Left ventricle myocardium inferior (tissue), 1 donor: ENCODE measurements at regions not wholly inside any gene's neighbourhood (a gene's known extent, or its start where the extent isn't known, plus 50 kb on each side); places are given as distances from the start of the nearest gene placed in this dataset.
"Not testable (repeated sequence)": the region's sequence is repeated elsewhere in the genome, so short reads cannot be mapped to it uniquely, and the experiment has no call there.

Experiments used
- DNase-seq: peaks from one replicate; pipeline ENCODE4 v3.0.0-alpha.2; 2020
- H3K27ac ChIP-seq: fragments of 200-600 bp; replicated peaks from 2 replicates; pipeline ENCODE4 v1.8.0; 2021
- H3K27me3 ChIP-seq: fragments of 200-600 bp; 2 replicates; pipeline ENCODE4 v1.8.0; 2021; ENCODE audit warnings: low read depth
- H3K36me3 ChIP-seq: fragments of 200-600 bp; 2 replicates; pipeline ENCODE4 v1.8.0; 2021
- H3K4me1 ChIP-seq: fragments of 200-600 bp; 2 replicates; pipeline ENCODE4 v1.8.0; 2021
- H3K4me3 ChIP-seq: fragments of 200-600 bp; 2 replicates; pipeline ENCODE4 v1.8.0; 2021; ENCODE audit warnings: mild to moderate bottlenecking, moderate library complexity
- H3K9me3 ChIP-seq: fragments of 200-600 bp; replicated peaks from 2 replicates; pipeline ENCODE4 v1.8.0; 2021
- CTCF ChIP-seq: fragments of 200-600 bp; IDR thresholded peaks from 2 replicates; pipeline ENCODE4 v1.8.0; 2021; ENCODE audit warnings: antibody characterized with exemption, mild to moderate bottlenecking, borderline replicate concordance
- intact Hi-C: fragments of 100-400 bp; cut with micrococcal nuclease; formaldehyde crosslinking; loops from one replicate; pipeline ENCODE4 v1.11.0; 2022
- donor health status: DM: no; HTN: yes; CAD: no; lungs with severe emphysema.

GRCh38 chr1:70827030-70827429 is 220.6 kb downstream of the PTGER3 start:
- peaks cover 10% of the 10 kb centered on the region for H3K9me3 ChIP-seq
- H3K4me3 ChIP-seq: no peak overlapping the region
- peaks cover 6% of the 10 kb centered on the region for H3K4me1 ChIP-seq
- intact Hi-C loops: no loop called here
- no peak overlapping the region for H3K27ac ChIP-seq
- TF ChIP-seq CTCF: no peak
- no peaks in the 10 kb centered on the region for H3K27me3 ChIP-seq
- no peak for DNase-seq
- no peaks in the 10 kb centered on the region for H3K36me3 ChIP-seq

DNA sequence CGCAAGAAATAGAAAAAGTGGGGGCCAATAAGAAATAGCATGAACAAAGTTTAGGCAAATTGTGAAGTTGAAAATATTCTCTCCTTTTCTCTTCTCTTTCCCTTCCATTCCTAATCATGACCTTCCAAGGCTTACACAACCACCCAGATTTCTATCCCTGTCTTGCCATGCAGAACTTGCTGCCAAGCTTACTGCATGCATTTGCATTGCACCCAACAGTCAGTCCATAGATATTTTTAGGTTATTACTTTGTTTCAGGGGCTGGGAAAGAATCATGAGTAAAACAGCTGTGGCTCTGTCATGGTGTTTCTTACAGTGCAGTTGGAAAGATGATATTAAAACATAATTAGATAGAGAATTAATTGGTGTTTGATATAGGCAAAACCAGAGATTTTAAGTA is 219.4 kb downstream of the PTGER3 start:
- H3K36me3 ChIP-seq: no peaks in the 10 kb centered on the region
- H3K9me3 ChIP-seq: peaks cover 15% of the 10 kb centered on the region
- no peaks in the 10 kb centered on the region for H3K27me3 ChIP-seq
- intact Hi-C loops: no loop called here
- peaks cover 6% of the 10 kb centered on the region for H3K4me1 ChIP-seq
- no peak overlapping the region for H3K27ac ChIP-seq
- H3K4me3 ChIP-seq: no peak overlapping the region
- no peak for DNase-seq
- no peak for TF ChIP-seq CTCF

- H3K27me3 ChIP-seq, H3K4me1 ChIP-seq, DNase-seq, H3K36me3 ChIP-seq, H3K27ac ChIP-seq, H3K4me3 ChIP-seq, intact Hi-C loops: not testable (repeated sequence)
- H3K9me3 ChIP-seq: peaks cover 15% of the 10 kb centered on the region
These were observed 213.3 kb downstream of the PTGER3 start for GRCh38 chr1:70834365-70834764.

DNA sequence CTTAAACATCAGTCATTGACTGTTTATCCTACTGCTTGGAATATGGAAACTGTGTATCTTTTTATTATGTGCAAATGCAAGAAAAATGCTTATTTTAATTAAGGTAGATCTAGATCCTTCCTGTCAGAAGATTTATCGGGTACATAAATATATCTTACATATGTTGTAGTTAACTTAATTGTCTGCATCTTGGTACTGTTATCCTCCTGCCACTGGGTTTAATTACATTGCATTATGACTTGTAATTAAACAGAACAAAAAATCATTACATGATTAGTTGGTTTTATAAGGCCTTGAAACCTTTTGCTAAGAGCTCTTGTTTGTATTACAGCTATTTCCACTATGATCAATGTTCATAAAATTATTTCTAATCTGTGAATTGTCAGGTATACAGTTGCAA is 211.2 kb downstream of the PTGER3 start:
- DNase-seq: no peak
- H3K4me3 ChIP-seq: no peak overlapping the region
- peaks cover 11% of the 10 kb centered on the region for H3K9me3 ChIP-seq
- TF ChIP-seq CTCF: no peak
- H3K27ac ChIP-seq: no peak overlapping the region
- H3K27me3 ChIP-seq: no peaks in the 10 kb centered on the region
- H3K36me3 ChIP-seq: no peaks in the 10 kb centered on the region
- intact Hi-C loops: no loop called here
- H3K4me1 ChIP-seq: no peaks in the 10 kb centered on the region

- intact Hi-C loops: no loop called here
These were observed 207.2 kb downstream of the PTGER3 start for GRCh38 chr1:70840260-70840953.

DNA sequence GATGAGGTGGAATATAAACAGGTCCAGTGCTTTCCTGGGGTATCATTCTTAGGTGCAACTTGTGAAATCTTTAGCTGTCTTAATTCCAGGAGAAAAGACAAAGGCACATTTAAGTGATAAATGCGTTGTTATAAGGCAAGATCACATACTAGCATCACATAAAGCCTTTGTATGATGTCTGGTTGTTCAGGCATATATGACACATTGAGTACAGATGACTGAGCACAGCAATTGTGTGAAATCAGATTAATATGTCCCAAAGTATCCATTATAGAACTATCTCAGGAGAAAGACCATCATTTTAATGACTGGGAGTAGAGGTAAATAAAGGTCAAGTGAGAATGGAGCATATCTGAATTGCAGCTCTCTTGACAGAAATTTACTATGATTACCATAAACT is 205.1 kb downstream of the PTGER3 start:
- Histone ChIP-seq H3K9me3 (no peaks in the 10 kb centered on the region), H3K4me1 (peaks cover 8% of the 10 kb centered on the region), H3K4me3 (no peak overlapping the region), H3K36me3 (no peaks in the 10 kb centered on the region), H3K27me3 (no peaks in the 10 kb centered on the region), H3K27ac (no peak overlapping the region)
- DNase-seq: no peak
- intact Hi-C loops: no loop called here
- no peak for TF ChIP-seq CTCF

More at GRCh38 chr1:70840260-70840953, 207.2 kb downstream of the PTGER3 start:
- Histone ChIP-seq H3K36me3 (no peaks in the 10 kb centered on the region), H3K4me1 (no peaks in the 10 kb centered on the region), H3K9me3 (no peaks in the 10 kb centered on the region), H3K27me3 (no peaks in the 10 kb centered on the region), H3K4me3 (no peak overlapping the region), H3K27ac (no peak overlapping the region)
- no peak for TF ChIP-seq CTCF
- no peak for DNase-seq
